GM12891 (cell line): ENCODE measurements at regions not wholly inside any gene's neighbourhood (a gene's known extent, or its start where the extent isn't known, plus 50 kb on each side); places are given as distances from the start of the nearest gene placed in this dataset.

Source experiments
- DNase-seq: peaks from one replicate; pipeline ENCODE4 v3.0.0; 2011; ENCODE audit warnings: low spot score; ENCODE audit not compliant: insufficient read length
- FAIRE-seq: peaks from 2 replicates; lab custom pipeline; 2011; peaks lifted over from hg19 to GRCh38; lab: Jason Lieb, UNC
- PAX5 ChIP-seq: IDR thresholded peaks from 2 replicates; pipeline ENCODE4 v1.6.1; 2011; ENCODE audit warnings: low read length, moderate library complexity, mild to moderate bottlenecking; ENCODE audit not compliant: insufficient read depth, severe bottlenecking
- POLR2A ChIP-seq: IDR thresholded peaks from 2 replicates; pipeline ENCODE4 v1.6.1; 2011; ENCODE audit warnings: low read depth, low read length, control low read depth
- POLR2AphosphoS5 ChIP-seq: IDR thresholded peaks from 2 replicates; pipeline ENCODE4 v1.6.1; 2011; ENCODE audit warnings: low read depth, low read length, control low read depth
- POU2F2 ChIP-seq: IDR thresholded peaks from 2 replicates; pipeline ENCODE4 v1.6.1; 2011; ENCODE audit warnings: low read depth, mild to moderate bottlenecking, control low read depth, low read length, moderate library complexity
- SPI1 ChIP-seq: IDR thresholded peaks from 2 replicates; pipeline ENCODE4 v1.6.1; 2011; ENCODE audit warnings: low read depth, low read length, control low read depth
- TAF1 ChIP-seq: IDR thresholded peaks from 2 replicates; pipeline ENCODE4 v1.6.1; 2011; ENCODE audit warnings: low read depth, low read length, control low read depth

GRCh38 chr18:60110836-60111235 is 211.0 kb downstream of the PMAIP1 start:
- TF ChIP-seq SPI1 (no peak), POLR2A (no peak), TAF1 (no peak), PAX5 (no peak), POU2F2 (no peak), POLR2AphosphoS5 (no peak)
- DNase-seq (no peak), FAIRE-seq (no peak)

GRCh38 chr18:60100778-60101177 is 201.0 kb downstream of the PMAIP1 start:
- FAIRE-seq (no peak), DNase-seq (no peak)
- TF ChIP-seq TAF1 (no peak), PAX5 (no peak), POLR2AphosphoS5 (no peak), POLR2A (no peak), POU2F2 (no peak), SPI1 (no peak)

- DNase-seq (no peak), FAIRE-seq (no peak)
- TF ChIP-seq POU2F2 = no peak
- no peak for TF ChIP-seq TAF1
- no peak for TF ChIP-seq PAX5
- no peak for TF ChIP-seq POLR2A
- TF ChIP-seq POLR2AphosphoS5 = no peak
- TF ChIP-seq SPI1 = no peak
Observed at GRCh38 chr18:60099709-60100108, 199.9 kb downstream of the PMAIP1 start.

- TF ChIP-seq POU2F2 = no peak
- TF ChIP-seq POLR2A = no peak
- TF ChIP-seq PAX5 = no peak
- no peak for TF ChIP-seq POLR2AphosphoS5
- no peak for TF ChIP-seq TAF1
- TF ChIP-seq SPI1 = no peak
- DNase-seq (no peak), FAIRE-seq (no peak)
Observed at GRCh38 chr18:60096428-60096827, 196.6 kb downstream of the PMAIP1 start.

GRCh38 chr18:60092073-60092472 is 192.3 kb downstream of the PMAIP1 start:
- FAIRE-seq (no peak), DNase-seq (no peak)
- TF ChIP-seq SPI1 (no peak), POLR2AphosphoS5 (no peak), POLR2A (no peak), TAF1 (no peak), PAX5 (no peak), POU2F2 (no peak)

- FAIRE-seq (no peak), DNase-seq (peak; percentile 3)
- TF ChIP-seq POLR2AphosphoS5 (no peak), POLR2A (no peak), POU2F2 (no peak), TAF1 (no peak), PAX5 (no peak), SPI1 (no peak)
Observed at GRCh38 chr18:60090170-60090569, 190.4 kb downstream of the PMAIP1 start.

- DNase-seq = no peak
- TF ChIP-seq TAF1 = no peak
- TF ChIP-seq POU2F2 = no peak
- no peak for TF ChIP-seq SPI1
- no peak for TF ChIP-seq PAX5
- no peak for TF ChIP-seq POLR2AphosphoS5
- TF ChIP-seq POLR2A = no peak
- no peak for FAIRE-seq
Observed at GRCh38 chr18:60082790-60083189, 183.0 kb downstream of the PMAIP1 start.

GRCh38 chr18:60082282-60082681 is 182.5 kb downstream of the PMAIP1 start:
- DNase-seq (no peak), FAIRE-seq (no peak)
- TF ChIP-seq SPI1 (no peak), PAX5 (no peak), POLR2A (no peak), POLR2AphosphoS5 (no peak), TAF1 (no peak), POU2F2 (no peak)

- DNase-seq (no peak), FAIRE-seq (no peak)
- no peak for TF ChIP-seq POLR2AphosphoS5
- no peak for TF ChIP-seq POU2F2
- TF ChIP-seq POLR2A = no peak
- TF ChIP-seq TAF1 = no peak
- TF ChIP-seq PAX5 = no peak
- no peak for TF ChIP-seq SPI1
Observed at GRCh38 chr18:60075477-60075876, 175.7 kb downstream of the PMAIP1 start.

GRCh38 chr18:60070631-60071030 is 170.8 kb downstream of the PMAIP1 start:
- FAIRE-seq (no peak), DNase-seq (no peak)
- no peak for TF ChIP-seq TAF1
- no peak for TF ChIP-seq POLR2A
- no peak for TF ChIP-seq POU2F2
- no peak for TF ChIP-seq PAX5
- TF ChIP-seq SPI1 = no peak

GRCh38 chr18:60069145-60069544 is 169.3 kb downstream of the PMAIP1 start:
- no peak for TF ChIP-seq TAF1
- TF ChIP-seq POLR2AphosphoS5 = no peak
- no peak for TF ChIP-seq POLR2A
- no peak for TF ChIP-seq PAX5
- TF ChIP-seq POU2F2 = no peak
- no peak for TF ChIP-seq SPI1
- FAIRE-seq = no peak
- no peak for DNase-seq
